Neural progenitor cell (in vitro differentiated cells): ENCODE measurements at regions not wholly inside any gene's neighbourhood (a gene's known extent, or its start where the extent isn't known, plus 50 kb on each side); places are given as distances from the start of the nearest gene placed in this dataset.
A peak's percentile ranks its signal among the peaks of the same experiment; 100 is the strongest.

ENCODE experiments used
- DNase-seq: peaks from one replicate; pipeline ENCODE4 v3.0.0-alpha.2; 2016; ENCODE audit warnings: low spot score
- H2AFZ ChIP-seq: fragments of 200-600 bp; sonication (generic); replicated peaks from 2 replicates; pipeline ENCODE4 v1.6.1; 2016; ENCODE audit warnings: antibody characterized with exemption
- H3F3A ChIP-seq: fragments of 200-600 bp; sonication (generic); 2 replicates; pipeline ENCODE4 v1.6.1; 2016; ENCODE audit warnings: antibody characterized with exemption, low read depth
- H3K27ac ChIP-seq: fragments of 200-600 bp; sonication (generic); 2 replicates; pipeline ENCODE4 v1.5.1; 2016; ENCODE audit warnings: mild to moderate bottlenecking
- H3K27me3 ChIP-seq: fragments of 200-600 bp; sonication (generic); 2 replicates; pipeline ENCODE4 v1.6.1; 2016; ENCODE audit warnings: mild to moderate bottlenecking, moderate library complexity
- H3K36me3 ChIP-seq: fragments of 200-600 bp; sonication (generic); 2 replicates; pipeline ENCODE4 v1.5.1; 2016
- H3K4me1 ChIP-seq: fragments of 200-600 bp; sonication (generic); 2 replicates; pipeline ENCODE4 v1.6.1; 2016; ENCODE audit warnings: mixed run types
- H3K4me2 ChIP-seq: fragments of 200-600 bp; sonication (generic); 2 replicates; pipeline ENCODE4 v1.6.1; 2016
- H3K4me3 ChIP-seq: fragments of 200-600 bp; sonication (generic); 2 replicates; pipeline ENCODE4 v1.5.1; 2016
- H3K79me2 ChIP-seq: fragments of 200-600 bp; sonication (generic); 2 replicates; pipeline ENCODE4 v1.6.1; 2016; ENCODE audit warnings: low read depth
- H3K9ac ChIP-seq: fragments of 200-600 bp; sonication (generic); 2 replicates; pipeline ENCODE4 v1.6.1; 2016
- H3K9me3 ChIP-seq: fragments of 200-600 bp; sonication (generic); 2 replicates; pipeline ENCODE4 v1.5.1; 2016; ENCODE audit warnings: low read depth
- H4K20me1 ChIP-seq: fragments of 200-600 bp; sonication (generic); 2 replicates; pipeline ENCODE4 v1.6.1; 2016; ENCODE audit warnings: low read depth
- H3K27ac Mint-ChIP-seq: 3 replicates; pipeline ENCODE4 v1.8.0; 2021; ENCODE audit warnings: mixed read lengths
- H3K27me3 Mint-ChIP-seq: 2 replicates; pipeline ENCODE4 v1.8.0; 2022; ENCODE audit warnings: low read depth, mild to moderate bottlenecking, inconsistent platforms, moderate library complexity, mixed read lengths; ENCODE audit not compliant: insufficient read depth
- H3K36me3 Mint-ChIP-seq: 3 replicates; pipeline ENCODE4 v1.8.0; 2021; ENCODE audit warnings: mixed read lengths
- H3K4me1 Mint-ChIP-seq: 3 replicates; pipeline ENCODE4 v1.8.0; 2021; ENCODE audit warnings: mixed read lengths
- H3K4me3 Mint-ChIP-seq: 3 replicates; pipeline ENCODE4 v1.8.0; 2021; ENCODE audit warnings: mild to moderate bottlenecking, moderate library complexity, mixed read lengths
- H3K9me3 Mint-ChIP-seq: 3 replicates; pipeline ENCODE4 v1.8.0; 2020; ENCODE audit warnings: mixed read lengths
- CTCF ChIP-seq: fragments of 200-600 bp; sonication (generic); IDR thresholded peaks from 2 replicates; pipeline ENCODE4 v1.5.1; 2017; ENCODE audit warnings: antibody characterized with exemption, mild to moderate bottlenecking
- EZH2 ChIP-seq: fragments of 200-600 bp; sonication (generic); IDR thresholded peaks from 2 replicates; pipeline ENCODE4 v1.6.1; 2017; ENCODE audit warnings: antibody characterized with exemption, mild to moderate bottlenecking, moderate library complexity
- EZH2phosphoT487 ChIP-seq: fragments of 200-600 bp; sonication (generic); IDR thresholded peaks from 2 replicates; pipeline ENCODE4 v1.6.1; 2017; ENCODE audit warnings: antibody characterized with exemption

DNA sequence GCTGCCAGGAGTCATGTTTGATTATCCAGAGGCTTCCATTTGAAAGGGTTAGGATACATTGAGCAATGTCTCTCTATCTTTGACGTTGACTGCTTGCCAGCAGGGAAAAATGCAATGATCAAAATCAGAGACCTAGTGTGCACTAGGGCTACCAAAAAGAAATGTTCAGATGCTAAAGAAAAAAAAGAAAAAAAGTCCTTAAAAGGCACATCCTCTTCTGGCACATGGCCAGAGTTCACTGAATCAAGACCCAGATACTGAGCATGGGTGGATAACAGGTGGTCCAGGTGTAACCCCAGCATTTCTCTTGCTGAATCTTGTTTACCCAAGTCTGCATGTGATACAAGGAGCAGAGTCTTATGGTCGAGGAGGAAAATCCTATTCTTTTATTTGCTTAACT is 899.3 kb downstream of the SORCS3 start:
- Histone ChIP-seq H4K20me1 (no peaks in the 10 kb centered on the region), H3K4me3 (no peak overlapping the region), H2AFZ (no peak overlapping the region), H3K9ac (no peak overlapping the region), H3K79me2 (no peaks in the 10 kb centered on the region), H3K36me3 (no peaks in the 10 kb centered on the region), H3F3A (peaks cover 22% of the 10 kb centered on the region), H3K27me3 (no peaks in the 10 kb centered on the region), H3K27ac (no peak overlapping the region), H3K4me2 (no peak overlapping the region), H3K9me3 (no peaks in the 10 kb centered on the region), H3K4me1 (peaks cover 38% of the 10 kb centered on the region)
- Mint-ChIP-seq H3K27me3 (no peaks in the 10 kb centered on the region), H3K9me3 (peaks cover 3% of the 10 kb centered on the region), H3K4me3 (no peak overlapping the region), H3K4me1 (peaks cover 54% of the 10 kb centered on the region), H3K27ac (no peak overlapping the region), H3K36me3 (no peaks in the 10 kb centered on the region)
- no peak for TF ChIP-seq EZH2
- no peak for TF ChIP-seq CTCF
- TF ChIP-seq EZH2phosphoT487 = no peak
- DNase-seq = no peak

DNA sequence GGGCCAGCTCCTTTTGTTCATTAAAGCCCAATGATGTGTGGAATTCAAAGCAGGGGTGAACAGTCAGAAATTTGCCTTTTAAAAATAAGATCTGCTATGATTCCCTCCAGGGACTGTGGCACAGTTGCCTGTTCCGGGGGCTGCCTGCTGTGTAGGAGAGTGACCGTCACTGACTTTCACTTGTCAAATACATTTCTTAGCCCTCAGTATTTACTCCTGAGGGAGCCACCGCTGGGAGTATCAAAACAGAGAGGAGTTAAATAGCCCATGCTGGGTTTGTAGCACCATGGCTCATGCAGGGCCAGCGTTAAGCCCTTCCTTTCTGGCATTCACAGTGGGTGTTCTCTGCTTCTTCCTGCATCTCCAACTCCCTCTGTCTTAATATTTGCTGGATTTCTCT is 897.8 kb downstream of the SORCS3 start:
- Histone ChIP-seq H3K4me2 (peak overlapping the region; percentile 70), H3K9ac (no peak overlapping the region), H3K79me2 (no peaks in the 10 kb centered on the region), H2AFZ (no peak overlapping the region), H3F3A (peaks cover 22% of the 10 kb centered on the region), H4K20me1 (no peaks in the 10 kb centered on the region), H3K27ac (no peak overlapping the region), H3K9me3 (no peaks in the 10 kb centered on the region), H3K27me3 (no peaks in the 10 kb centered on the region), H3K4me1 (peaks cover 38% of the 10 kb centered on the region), H3K36me3 (no peaks in the 10 kb centered on the region), H3K4me3 (peak overlapping the region; percentile 10)
- Mint-ChIP-seq H3K4me3 (peak overlapping the region; percentile 67), H3K27me3 (no peaks in the 10 kb centered on the region), H3K27ac (peak overlapping the region; percentile 70), H3K9me3 (peaks cover 8% of the 10 kb centered on the region), H3K36me3 (no peaks in the 10 kb centered on the region), H3K4me1 (peaks cover 54% of the 10 kb centered on the region)
- peak; percentile 67 for DNase-seq
- no peak for TF ChIP-seq CTCF
- TF ChIP-seq EZH2 = no peak
- TF ChIP-seq EZH2phosphoT487 = no peak

DNA sequence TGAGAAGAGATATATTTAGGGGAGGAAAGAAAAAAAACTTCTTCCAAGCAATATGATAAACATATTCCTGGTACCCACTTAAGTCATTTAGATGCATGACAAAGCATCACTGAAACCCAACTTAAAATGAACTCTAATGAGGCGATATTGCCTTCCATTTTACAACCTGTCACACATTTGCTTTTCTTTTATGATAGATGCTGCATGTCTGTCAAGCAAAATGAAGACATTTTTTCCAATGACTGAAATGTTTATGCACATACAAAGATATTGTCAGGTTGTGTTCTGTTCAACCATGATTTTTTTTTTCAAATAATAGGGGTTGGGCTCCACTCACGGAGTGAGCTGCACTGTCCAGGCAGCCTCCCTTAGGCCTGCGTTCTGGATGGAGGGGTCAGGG is 894.4 kb downstream of the SORCS3 start:
- H3K4me3 Mint-ChIP-seq = no peak overlapping the region
- H3K79me2 ChIP-seq = no peaks in the 10 kb centered on the region
- H3K27ac Mint-ChIP-seq = no peak overlapping the region
- H2AFZ ChIP-seq = no peak overlapping the region
- H3K9me3 ChIP-seq = no peaks in the 10 kb centered on the region
- H3K4me1 Mint-ChIP-seq = peaks cover 30% of the 10 kb centered on the region
- no peak for DNase-seq
- H3K9me3 Mint-ChIP-seq = peaks cover 18% of the 10 kb centered on the region
- no peaks in the 10 kb centered on the region for H3K27me3 ChIP-seq
- no peak overlapping the region for H3K4me3 ChIP-seq
- H3K36me3 ChIP-seq = no peaks in the 10 kb centered on the region
- H3K27ac ChIP-seq = no peak overlapping the region
- H3K36me3 Mint-ChIP-seq = no peaks in the 10 kb centered on the region
- H3K9ac ChIP-seq = no peak overlapping the region
- peaks cover 23% of the 10 kb centered on the region for H3K4me1 ChIP-seq
- H3K27me3 Mint-ChIP-seq = no peaks in the 10 kb centered on the region
- no peaks in the 10 kb centered on the region for H4K20me1 ChIP-seq
- peaks cover 17% of the 10 kb centered on the region for H3F3A ChIP-seq
- TF ChIP-seq CTCF (no peak), EZH2phosphoT487 (no peak), EZH2 (no peak)
- H3K4me2 ChIP-seq = no peak overlapping the region

- H3K27ac ChIP-seq = no peak overlapping the region
- no peak overlapping the region for H2AFZ ChIP-seq
- no peaks in the 10 kb centered on the region for H3K9me3 ChIP-seq
- H3K36me3 Mint-ChIP-seq = no peaks in the 10 kb centered on the region
- no peak overlapping the region for H3K4me3 Mint-ChIP-seq
- H3K4me1 ChIP-seq = peaks cover 15% of the 10 kb centered on the region
- H3K27me3 ChIP-seq = no peaks in the 10 kb centered on the region
- TF ChIP-seq EZH2 (no peak), EZH2phosphoT487 (no peak), CTCF (no peak)
- H3K79me2 ChIP-seq = no peaks in the 10 kb centered on the region
- no peaks in the 10 kb centered on the region for H3K27me3 Mint-ChIP-seq
- H3K9ac ChIP-seq = no peak overlapping the region
- H3K9me3 Mint-ChIP-seq = peaks cover 18% of the 10 kb centered on the region
- no peak overlapping the region for H3K27ac Mint-ChIP-seq
- H3K4me1 Mint-ChIP-seq = peaks cover 17% of the 10 kb centered on the region
- no peaks in the 10 kb centered on the region for H3K36me3 ChIP-seq
- no peaks in the 10 kb centered on the region for H4K20me1 ChIP-seq
- no peak overlapping the region for H3K4me3 ChIP-seq
- H3K4me2 ChIP-seq = no peak overlapping the region
- H3F3A ChIP-seq = peaks cover 12% of the 10 kb centered on the region
- no peak for DNase-seq
Measured at GRCh38 chr10:105534086-105534485, 893.0 kb downstream of the SORCS3 start.
